Superior temporal gyrus (tissue), 1 donor: ENCODE measurements at regions not wholly inside any gene's neighbourhood (a gene's known extent, or its start where the extent isn't known, plus 50 kb on each side); places are given as distances from the start of the nearest gene placed in this dataset.
"Not testable (repeated sequence)": the region's sequence is repeated elsewhere in the genome, so short reads cannot be mapped to it uniquely, and the experiment has no call there.

Experiments
- DNase-seq: peaks from one replicate; pipeline ENCODE4 v3.0.0-alpha.2; 2016; ENCODE audit errors: extremely low spot score

DNA sequence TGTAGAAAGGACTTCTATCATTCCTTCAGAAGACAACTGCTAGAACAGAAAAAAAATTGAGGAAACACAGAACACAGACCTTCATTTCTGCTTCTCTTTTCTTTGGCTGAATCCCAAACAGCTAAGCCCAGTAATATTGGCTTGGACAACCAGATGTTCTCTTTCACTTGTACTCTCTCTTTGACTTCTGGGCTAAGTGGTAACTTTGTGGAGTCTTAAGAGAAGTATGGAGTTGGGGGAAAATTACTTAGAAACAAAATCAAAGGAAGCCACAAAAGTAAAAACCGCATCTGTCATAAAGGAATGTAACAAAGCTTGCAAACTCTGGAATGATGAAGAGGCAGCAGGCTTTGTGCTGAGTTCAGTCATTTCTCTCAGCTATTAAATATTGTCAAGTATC, 587.5 kb downstream of the CBLN4 start:
- DNase-seq: no peak

DNA sequence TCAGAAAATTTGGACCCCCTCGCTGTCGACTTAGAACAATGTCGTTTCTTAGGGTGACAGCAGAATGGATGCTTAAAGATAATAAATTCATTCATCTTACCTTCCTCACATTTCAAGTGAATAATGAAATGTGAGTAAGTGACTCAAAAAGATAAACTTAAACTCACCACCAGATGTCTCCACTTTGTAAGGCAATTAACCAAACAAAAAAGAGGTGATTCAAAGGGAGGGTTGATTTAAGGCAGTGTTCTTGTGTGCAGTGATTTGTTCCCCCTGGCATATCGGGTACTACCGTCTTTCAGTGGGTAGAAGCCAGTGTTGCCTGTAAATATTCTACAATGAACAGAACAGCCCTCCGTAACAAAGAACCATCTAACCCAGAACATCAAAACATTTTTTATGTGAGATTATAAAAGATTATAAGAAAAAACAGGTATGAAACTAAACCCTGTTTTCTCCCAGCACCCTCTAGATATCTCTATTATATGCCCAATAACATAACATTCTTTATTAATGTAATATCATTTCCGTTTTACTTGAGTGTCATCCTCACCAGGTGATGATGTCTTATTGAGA, 589.7 kb downstream of the CBLN4 start:
- peak; percentile 72 for DNase-seq

DNA sequence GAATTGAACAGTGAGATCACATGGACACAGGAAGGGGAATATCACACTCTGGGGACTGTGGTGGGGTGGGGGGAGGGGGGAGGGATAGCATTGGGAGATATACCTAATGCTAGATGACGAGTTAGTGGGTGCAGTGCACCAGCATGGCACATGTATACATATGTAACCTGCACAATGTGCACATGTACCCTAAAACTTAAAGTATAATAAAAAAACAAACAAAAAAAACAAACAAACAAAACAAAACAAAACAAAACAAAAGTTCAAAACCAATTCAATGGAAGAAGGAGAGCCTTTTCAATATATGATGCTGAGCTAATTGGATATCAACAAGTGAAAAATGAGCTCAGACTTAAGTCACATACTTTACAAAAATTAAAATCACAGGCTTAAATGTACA, 592.8 kb downstream of the CBLN4 start:
- DNase-seq: not testable (repeated sequence)

DNA sequence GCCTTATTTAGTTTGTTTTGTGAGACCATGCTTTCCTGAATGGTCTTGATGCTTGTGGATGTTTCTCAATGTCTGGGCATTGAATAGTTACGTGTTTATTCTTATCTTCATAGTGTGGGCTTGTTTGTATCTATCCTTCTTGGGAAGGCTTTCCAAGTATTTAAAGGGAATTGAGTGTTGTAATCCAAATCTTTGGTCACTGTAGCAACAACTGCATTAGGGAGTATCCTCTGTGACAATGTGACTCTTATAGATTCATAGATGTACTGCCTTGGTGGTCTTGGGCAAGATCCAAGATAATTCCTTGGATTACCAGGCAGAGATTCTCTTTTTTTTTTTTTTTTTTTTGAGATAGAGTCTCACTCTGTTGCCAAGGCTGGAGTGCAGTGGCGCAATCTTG, 598.4 kb downstream of the CBLN4 start:
- no peak for DNase-seq

DNA sequence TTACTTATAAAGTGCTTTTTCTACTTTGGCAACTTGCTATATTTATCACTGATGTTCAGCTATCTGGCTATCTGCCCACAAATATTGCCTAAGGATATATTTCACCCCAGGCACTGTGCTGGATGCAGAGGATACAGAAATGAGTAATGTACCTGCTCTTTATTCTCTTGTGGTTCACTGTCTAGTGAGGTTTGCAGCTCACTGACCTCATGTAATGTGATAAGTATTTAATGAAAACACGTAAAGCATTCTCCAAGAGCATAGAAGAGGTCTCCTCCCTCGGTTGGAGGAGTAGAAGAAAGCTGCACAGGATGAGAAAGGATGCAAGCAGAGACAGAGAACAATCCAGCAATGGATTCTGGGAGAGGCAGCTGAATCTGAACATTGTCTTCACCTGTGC, 610.7 kb downstream of the CBLN4 start:
- no peak for DNase-seq

DNA sequence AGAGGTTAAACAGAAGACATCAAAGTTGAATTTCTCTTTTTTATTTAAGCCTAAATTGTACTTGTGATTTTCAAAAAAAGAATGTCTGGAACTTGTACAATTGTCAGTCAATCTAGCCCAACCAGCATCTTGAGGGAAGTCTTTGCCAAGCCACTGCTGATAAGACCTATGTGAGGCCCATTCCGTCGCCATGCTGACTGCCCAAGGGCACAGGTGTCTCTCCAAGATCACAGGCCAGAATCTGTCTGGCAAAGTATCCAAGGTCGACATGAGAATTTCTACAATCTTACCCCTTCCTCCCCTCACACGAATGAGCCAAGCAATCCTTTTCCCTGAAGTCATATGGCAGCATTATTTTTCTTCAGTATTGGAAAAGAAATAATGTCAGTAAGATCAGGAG, 614.5 kb downstream of the CBLN4 start:
- no peak for DNase-seq

DNA sequence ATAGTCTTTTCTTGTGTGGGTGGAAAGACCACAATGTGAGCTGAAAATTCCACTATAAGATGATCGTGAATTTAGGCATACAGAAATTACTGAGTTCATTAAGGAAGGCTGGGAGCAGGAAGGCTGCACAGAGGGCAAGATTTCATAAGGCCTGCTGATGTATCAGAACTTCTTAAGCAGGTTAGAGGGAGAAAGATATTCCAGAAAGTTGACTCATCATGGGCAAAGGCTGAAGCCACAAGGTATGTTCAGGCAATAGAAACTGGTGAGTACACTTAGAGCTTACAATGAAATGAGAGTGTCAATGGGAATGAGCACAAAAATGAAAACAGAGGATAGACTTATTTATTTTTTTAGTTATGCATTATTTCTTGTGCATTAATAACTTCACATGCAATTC, 618.6 kb downstream of the CBLN4 start:
- no peak for DNase-seq

DNA sequence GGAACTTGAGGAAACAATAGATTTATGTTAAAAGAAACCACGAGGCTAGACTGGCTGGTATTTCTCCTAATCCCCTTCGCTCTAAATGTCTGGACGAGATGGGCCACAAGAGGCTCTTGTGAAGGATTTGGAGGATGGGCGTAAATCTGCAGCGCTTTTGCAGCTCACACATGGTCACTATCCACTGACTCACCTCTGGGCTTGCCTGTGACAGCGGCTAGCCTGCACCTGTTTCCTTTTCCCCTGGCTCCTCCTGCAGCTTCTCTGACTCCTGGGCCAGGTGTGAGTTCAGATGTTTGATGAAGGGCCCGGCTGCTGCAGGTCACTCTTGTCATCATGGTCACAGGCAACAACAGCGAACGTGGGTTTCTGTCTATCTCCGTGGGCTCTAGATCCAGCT, 629.4 kb downstream of the CBLN4 start:
- no peak for DNase-seq

DNA sequence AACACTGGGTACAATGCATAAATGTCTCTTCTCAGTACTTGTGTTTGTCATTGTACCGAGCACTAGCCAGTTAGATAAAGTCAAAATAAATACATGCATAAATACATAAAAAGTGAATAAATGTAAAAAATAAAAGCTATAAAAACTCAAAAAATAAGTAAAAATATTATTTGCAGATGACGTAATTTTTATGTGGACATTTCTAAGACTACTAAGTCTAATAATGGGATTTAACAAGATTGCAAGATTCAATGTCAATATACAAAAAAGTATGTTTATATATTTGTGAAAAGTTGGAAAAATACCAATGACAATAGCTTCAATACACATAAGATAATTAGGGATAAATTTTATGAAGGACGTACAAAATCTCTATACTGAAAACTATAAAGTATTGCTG, 639.6 kb downstream of the CBLN4 start:
- no peak for DNase-seq

DNA sequence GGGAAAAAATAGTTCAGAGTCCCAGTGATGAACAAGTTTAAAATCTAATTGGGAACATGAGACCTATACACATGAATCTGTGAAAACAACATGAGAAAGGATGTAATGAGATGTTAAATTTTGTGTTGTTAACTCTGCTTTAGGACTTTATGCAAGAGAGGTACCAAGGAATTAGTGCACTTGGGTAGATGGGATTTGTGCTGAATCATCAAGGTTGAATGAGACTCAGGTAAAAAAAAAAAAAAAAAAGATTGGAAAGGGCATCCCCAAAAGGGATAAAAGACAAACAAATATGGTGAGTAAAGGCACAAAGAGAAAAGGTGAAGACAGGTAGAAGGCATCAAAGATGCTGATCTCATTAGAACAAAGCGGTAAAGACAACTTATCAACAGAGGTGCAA, 644.4 kb downstream of the CBLN4 start:
- no peak for DNase-seq

DNA sequence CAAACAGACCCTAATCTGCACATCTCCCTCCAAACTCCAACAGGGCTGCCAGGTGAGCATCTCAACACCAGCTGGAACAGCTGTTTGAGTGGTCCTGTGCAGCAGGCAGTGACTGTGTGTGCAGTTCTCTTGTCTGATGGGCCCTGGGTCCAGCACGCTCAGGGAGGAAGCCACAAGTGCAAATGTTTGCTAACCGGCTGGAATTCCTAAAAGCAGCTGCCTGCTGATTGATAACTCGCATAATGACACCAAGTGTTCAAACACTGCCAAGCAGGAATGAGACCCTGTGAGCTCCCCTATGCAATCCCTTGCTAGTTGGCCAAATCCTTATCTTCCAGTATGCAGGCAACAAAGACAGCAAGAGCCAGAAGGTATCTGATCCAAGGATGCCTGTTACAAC, 650.6 kb downstream of the CBLN4 start:
- no peak for DNase-seq

DNA sequence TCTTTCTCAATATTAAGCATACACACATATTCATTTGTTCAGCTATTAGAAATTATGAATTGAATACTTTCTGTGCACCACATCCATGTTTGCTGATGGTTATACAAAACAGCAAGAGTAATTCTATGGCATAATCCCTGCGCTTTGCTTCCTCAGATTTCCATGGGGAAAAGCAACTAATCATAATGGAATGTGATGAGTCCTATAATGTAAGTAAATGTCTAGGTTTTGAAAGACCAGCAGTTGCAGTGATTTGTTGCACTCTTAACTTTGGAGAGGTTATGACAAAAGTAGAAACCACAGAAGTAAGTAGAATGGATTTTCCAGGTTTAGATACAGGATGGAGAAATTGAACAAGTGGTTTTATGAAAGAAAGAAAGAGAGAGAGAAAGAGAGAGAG, 652.1 kb downstream of the CBLN4 start:
- no peak for DNase-seq

DNA sequence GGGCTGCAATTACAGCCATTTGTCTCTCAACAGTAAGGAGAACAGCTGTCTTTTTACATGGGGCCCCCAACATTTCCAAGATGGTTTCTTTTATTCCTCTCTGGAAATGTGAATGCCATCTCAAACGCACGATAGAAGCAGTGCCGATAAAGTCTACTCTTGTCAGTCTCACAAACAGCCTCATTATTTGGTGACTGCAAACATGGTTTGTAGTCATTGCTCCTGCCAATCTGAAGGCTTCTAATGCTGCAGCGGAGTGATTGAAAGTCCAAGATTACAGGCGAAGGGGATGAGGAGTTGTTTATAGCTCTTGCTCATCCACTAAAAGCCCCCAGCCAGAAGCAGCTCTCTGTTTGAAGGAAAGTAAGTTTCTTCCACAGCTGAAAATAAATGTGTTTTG, 657.1 kb downstream of the CBLN4 start:
- no peak for DNase-seq

DNA sequence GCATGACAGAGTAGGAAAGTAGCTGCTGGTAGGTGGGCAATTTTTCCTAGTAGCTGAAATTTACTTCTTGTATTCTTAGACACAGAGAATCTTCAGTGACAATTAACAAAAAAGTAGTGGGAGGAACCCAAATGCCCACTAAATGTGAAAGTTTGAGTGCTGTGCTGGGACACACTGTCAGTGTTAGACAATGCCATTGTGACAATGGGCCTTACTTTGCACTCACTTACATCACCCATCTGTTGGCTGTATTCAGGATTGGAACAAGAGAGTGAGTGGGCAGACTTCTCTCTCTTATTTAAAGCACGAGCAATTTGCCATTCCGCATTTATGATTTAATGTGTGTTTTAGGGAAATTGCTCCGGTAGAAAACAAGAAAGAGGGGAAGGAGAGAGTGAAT, 662.5 kb downstream of the CBLN4 start:
- no peak for DNase-seq

DNA sequence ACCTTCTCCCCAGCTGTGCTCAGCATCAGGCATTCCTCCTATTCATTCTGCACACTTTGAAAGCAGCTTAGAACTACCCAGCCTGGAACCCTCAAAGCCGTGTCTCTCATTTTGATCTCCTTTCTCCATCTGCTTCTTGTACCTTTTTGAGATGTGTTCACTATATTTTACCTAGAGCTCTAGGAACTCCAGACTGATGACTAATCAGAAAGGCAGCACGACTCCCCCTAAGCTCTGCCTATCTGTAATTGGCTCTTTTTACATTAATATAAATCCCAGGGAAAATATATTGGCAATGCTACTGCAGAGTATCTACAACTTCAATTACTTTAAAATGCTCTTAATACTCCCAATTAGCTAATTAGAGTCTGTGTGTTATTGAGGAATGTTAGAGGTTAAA, 671.5 kb downstream of the CBLN4 start:
- no peak for DNase-seq

DNA sequence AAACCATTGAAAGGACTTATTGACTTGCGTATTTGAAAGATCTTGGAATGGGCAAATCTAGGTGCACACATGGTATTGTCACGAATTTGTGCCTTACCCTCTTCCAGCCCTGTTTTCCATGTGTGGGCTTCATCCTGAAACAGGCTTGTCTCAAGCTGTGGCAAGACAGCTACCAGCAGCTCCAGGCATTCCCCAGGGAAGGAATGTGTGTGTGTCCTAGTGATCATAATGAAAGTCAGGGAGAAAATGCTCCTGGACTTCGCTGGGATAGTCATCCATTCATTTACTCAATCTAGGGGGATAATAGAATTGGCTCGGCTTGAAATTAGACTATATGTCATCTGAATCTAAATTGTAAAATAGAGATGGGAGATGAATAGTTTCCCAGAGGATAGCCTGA, 676.2 kb downstream of the CBLN4 start:
- no peak for DNase-seq

DNA sequence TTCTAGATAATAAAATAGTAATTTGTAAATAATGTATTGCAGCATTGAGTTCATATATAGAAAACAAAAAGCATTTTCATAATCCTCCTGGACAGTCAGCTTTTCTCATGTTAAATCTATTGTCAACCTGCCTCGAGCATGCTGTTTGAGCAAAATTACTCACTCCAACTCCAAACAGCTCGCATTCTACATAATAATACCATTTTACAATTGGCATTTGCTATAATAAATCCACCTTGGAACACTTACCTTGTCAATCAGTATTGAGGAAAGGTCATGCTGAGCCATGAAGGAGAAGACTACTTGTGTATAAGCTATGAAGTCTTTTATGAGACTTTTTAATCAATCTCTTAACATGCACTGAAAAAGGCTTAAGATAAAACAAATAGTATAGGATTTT, 682.6 kb downstream of the CBLN4 start:
- DNase-seq: no peak

DNA sequence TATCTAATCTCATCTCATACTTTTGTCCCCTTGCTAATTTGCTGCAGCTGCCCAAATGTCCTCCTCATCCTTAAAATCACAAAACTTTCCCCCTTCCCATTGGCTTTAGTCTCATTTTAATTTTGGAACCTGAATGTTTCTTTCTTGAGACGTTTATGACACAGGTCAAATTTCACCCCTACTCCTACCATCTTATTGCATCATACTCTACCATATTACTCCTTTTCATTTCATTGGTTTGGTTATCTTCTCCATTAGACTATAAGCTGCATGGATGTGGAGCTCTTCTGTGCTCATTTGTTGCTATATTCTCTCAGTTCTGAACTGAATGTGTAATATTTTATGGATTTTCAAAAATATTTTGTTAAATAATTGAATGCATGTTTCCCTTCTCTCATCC, 688.6 kb downstream of the CBLN4 start:
- no peak for DNase-seq

DNA sequence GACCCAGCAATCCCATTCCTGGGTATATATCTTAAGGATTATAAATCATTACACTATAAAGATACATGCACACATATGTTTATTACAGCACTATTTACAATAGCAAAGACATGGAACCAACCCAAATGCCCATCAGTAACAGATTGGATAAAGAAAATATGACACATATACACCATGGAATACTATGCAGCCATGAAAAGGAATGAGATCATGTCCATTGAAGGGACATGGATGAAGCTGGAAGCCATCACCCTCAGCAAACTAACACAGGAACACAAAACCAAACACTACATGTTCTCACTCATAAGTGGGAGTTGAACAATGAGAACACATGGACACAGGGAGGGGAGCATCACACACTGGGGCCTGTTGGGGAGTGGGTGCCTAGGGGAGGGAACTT, 694.5 kb downstream of the CBLN4 start:
- not testable (repeated sequence) for DNase-seq

DNA sequence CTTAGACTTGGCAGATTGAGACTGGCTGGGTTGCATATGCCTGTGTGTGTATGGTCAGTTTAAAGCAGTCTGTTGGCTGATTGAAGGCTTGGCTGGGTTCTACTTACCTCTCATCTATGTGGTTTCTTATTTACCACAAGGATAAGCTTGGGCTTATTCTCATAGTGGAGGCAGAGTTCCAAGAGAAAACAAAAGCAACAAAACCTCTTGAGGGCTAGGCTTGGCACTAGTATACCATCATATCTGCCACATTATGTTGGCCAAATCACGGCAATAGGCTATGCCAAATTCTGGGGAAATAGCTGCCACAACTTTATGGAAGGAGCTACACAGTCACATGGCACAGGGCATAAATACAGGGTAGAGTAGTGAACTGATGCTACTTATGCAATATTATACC, 714.1 kb downstream of the CBLN4 start:
- DNase-seq: no peak

DNA sequence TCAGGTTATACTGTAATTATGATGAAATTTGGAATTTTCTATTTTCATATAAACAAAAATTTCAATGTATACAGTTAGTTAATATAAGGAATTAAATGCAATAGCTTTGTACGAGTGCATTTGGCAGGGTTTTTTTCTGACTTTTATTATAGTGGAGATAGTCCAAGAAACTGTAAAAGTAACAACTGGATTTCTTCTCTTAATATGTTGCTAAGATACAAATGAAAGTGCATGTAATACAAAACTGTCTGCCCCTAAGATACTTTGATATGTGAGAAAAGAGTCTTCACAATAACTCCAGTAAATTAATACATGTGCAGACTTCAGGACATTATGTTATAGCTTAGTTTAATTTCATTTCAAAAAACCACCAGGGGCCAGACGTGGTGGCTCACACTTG, 721.4 kb downstream of the CBLN4 start:
- no peak for DNase-seq

DNA sequence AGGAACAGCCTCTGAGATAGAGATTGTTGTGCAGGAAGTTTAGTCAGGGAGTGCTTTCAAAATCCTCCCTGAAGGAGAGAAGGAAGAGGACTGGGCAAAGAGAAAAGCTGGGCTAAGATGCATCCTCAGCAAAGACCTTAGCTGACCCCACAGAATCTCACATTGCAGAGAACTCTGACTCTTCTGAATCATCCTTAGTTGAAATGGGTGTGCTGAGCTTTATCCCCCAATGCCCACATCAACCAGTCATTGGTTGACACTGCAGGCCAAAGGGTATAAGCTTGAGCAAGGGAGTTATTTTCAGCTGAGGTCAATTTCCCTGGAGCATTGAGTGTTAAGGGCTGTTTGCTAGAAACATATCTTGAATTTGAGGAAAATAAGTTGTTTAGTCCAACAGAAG, 732.2 kb downstream of the CBLN4 start:
- DNase-seq: no peak

DNA sequence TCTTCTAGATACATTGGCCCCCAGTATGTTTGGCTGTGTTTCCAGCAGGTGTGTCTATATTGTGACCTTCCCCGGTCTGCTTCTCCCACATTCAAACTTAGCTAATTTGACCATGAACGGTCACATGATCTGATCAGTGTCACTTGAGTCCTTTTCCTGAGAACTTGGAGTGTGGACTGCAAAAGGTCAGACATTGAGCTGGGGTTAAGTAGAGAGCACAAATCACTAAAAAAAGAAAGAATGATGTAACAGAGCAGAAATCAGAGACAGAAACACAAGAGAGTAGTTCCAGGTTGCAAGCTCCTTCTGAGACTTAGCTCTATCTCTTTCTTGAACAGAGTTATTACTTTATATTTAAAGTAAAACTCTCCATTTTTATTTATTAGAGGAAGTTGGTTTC, 733.9 kb downstream of the CBLN4 start:
- DNase-seq: no peak

DNA sequence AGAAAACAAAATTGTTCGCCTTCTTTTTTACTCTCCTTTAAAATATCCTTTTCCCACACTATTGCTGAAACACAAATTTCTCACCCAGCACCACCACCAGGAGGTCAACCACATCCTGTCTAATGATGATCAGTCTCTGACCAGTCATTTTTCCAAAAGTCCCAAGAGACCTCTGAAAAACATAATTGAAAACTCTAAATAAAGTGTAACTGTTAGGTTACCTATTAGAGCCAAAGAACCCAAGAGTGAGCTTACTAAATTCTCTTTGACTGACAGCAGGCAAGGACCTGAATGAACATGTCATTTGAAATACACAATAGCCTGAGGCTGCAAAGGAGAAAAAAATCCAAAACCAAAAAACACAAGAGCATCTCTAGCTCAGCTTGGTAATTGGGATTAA, 735.4 kb downstream of the CBLN4 start:
- no peak for DNase-seq

DNA sequence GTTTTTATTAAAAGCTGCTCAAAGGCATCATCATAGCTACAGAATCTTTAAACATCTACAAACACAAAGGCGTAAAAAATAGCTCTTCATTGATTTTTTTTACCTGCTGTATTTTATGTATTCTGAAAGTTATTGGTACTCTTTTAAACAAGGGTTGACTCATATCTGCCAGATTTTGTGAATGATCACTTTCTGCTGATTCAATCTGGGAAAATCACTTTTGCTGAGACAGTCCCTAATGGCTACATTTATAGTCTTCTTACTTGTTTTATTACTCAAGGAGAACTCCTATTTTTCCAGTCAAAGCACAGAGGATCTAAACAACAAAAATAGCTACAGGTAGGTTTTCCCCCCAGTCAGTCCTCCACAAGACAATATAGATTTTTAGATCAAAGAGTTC, 739.0 kb downstream of the CBLN4 start:
- no peak for DNase-seq
